GM12874 (cell line): ENCODE measurements at regions not wholly inside any gene's neighbourhood (a gene's known extent, or its start where the extent isn't known, plus 50 kb on each side); places are given as distances from the start of the nearest gene placed in this dataset.

Source experiments
- CTCF ChIP-seq: IDR thresholded peaks from 2 replicates; pipeline ENCODE4 v1.5.1; 2011; ENCODE audit warnings: low read depth, mild to moderate bottlenecking, control low read depth, low read length, moderate library complexity; ENCODE audit not compliant: insufficient read depth

- TF ChIP-seq CTCF = no peak
Observed at GRCh38 chr6:150721418-150722266, 122.0 kb downstream of the PLEKHG1 start.

GRCh38 chr6:150722614-150723344, 123.1 kb downstream of the PLEKHG1 start:
- TF ChIP-seq CTCF = no peak

- TF ChIP-seq CTCF = no peak
Observed at GRCh38 chr6:150723345-150723658, 123.6 kb downstream of the PLEKHG1 start.

DNA sequence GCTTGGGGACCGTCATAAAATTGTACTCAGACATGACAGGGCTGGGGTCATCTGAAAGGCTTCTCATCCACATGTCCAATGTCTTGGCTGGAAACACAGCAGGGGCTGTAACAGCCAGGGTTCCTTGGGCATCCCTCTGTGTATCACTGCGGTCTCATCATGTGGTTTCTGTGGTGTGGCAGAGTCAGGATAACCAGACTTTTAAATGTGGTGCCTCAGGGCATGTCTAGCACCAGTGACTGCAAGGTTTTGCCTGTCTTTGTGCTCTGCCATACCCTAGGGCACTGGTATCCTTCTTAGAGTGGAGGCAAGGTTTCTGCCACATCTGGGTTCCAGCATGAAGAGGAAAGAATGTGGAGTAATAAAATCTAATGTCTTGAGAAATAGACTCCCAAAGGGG, 124.2 kb downstream of the PLEKHG1 start:
- TF ChIP-seq CTCF = no peak

DNA sequence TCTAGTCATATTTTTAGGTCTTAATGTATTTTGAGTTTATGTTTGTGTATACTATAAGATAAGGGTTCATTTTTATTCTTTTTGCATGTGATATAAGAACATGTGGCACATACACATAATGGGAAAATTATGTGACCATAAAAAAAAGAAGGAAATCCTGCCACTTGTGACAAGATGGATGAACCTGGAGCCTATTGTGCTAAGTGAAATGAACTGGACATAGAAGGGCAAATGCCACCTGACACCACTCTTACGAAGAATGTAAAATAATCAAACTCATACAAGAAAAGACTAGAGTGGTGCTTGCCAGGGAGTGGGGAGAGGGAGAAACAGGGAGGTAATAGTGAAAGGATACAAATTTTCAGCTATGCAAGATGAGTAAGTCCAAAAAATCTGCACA, 126.1 kb downstream of the PLEKHG1 start:
- no peak for TF ChIP-seq CTCF

DNA sequence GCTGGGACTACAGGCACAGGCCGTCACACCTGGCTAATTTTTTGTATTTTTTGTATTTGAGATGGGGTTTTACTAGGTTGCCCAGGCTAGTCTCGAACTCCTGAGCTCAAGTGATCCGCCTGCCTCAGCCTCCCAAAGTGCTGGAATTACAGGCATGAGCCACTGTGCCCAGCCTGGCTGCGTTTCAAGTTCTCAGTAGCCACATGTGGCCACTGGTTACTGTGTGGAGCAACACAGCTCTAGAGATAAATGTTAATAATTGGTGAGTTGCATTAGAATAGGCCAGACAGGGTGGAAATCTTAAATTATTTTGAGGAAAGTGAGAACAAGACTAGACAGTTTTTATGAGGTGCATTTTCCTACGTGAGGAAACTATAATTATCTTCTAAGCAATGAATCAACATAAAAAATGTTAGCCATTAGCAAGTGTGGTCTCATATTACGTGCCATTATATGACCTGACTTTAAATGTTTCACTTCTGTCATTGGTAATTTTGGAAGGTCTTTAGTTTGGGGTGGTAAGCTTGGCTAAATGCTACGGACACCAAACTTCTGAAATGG, 129.6 kb downstream of the PLEKHG1 start:
- TF ChIP-seq CTCF = no peak

DNA sequence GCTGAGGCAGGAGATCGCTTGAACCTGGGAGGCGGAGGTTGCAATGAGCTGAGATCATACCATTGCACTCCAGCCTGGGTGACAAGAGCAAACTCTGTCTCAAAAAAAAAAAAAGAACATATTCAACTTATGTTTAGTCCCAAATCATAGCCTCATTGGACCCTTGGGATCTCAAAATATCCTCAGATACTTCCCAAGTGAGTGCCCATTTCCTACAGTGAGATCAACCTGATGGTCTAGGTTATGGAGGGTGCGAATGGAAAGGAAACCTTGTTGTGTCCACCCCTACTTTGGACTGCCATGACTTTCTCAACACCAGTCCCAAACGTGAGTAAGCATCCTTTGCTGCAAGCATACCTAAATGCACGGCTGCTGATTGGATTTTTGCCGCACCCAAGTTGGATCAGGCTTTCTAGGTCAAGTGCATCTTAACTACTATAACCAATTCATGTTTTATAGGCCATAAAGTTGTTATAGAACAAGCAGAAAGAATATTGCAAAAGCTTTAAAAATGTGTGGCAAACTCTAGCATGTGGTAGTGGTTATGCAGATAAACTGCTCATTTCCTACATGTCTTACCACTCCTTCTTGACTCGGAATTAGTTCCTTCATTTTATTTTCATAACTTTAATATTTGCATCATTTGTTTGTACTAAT, 131.2 kb downstream of the PLEKHG1 start:
- no peak for TF ChIP-seq CTCF
